PFSK-1 (cell line): ENCODE measurements at regions not wholly inside any gene's neighbourhood (a gene's known extent, or its start where the extent isn't known, plus 50 kb on each side); places are given as distances from the start of the nearest gene placed in this dataset.

Experiments
- FOXP2 ChIP-seq: optimal IDR thresholded peaks from 2 replicates; pipeline ENCODE3; 2011; ENCODE audit warnings: borderline replicate concordance, control low read depth, inconsistent platforms; ENCODE audit not compliant: insufficient read depth; ENCODE audit errors: extremely low read length, extremely low read depth
- POLR2AphosphoS5 ChIP-seq: IDR thresholded peaks from 2 replicates; pipeline ENCODE4 v1.6.1; 2012; ENCODE audit warnings: low read depth, mild to moderate bottlenecking, control low read depth, low read length, moderate library complexity
- SIN3A ChIP-seq: IDR thresholded peaks from 2 replicates; pipeline ENCODE4 v1.6.1; 2012; ENCODE audit warnings: mild to moderate bottlenecking, low read length, moderate library complexity, borderline replicate concordance; ENCODE audit not compliant: insufficient read depth
- TAF1 ChIP-seq: IDR thresholded peaks from 2 replicates; pipeline ENCODE4 v1.6.1; 2012; ENCODE audit warnings: low read length, control low read depth, borderline replicate concordance; ENCODE audit not compliant: insufficient read depth
- TF ChIP-seq, protein P1 (sequence below), 2 experiments: IDR thresholded peaks; 2 replicates each; pipeline versions ENCODE4 v1.6.1 to v1.8.0; 2011 to 2012; ENCODE audit warnings: low read depth in 2 of 2, low read length in 2 of 2, control low read depth in 1 of 2, inconsistent platforms in 1 of 2, mild to moderate bottlenecking in 1 of 2, moderate library complexity in 1 of 2; ENCODE audit not compliant: insufficient read depth in 1 of 2

DNA sequence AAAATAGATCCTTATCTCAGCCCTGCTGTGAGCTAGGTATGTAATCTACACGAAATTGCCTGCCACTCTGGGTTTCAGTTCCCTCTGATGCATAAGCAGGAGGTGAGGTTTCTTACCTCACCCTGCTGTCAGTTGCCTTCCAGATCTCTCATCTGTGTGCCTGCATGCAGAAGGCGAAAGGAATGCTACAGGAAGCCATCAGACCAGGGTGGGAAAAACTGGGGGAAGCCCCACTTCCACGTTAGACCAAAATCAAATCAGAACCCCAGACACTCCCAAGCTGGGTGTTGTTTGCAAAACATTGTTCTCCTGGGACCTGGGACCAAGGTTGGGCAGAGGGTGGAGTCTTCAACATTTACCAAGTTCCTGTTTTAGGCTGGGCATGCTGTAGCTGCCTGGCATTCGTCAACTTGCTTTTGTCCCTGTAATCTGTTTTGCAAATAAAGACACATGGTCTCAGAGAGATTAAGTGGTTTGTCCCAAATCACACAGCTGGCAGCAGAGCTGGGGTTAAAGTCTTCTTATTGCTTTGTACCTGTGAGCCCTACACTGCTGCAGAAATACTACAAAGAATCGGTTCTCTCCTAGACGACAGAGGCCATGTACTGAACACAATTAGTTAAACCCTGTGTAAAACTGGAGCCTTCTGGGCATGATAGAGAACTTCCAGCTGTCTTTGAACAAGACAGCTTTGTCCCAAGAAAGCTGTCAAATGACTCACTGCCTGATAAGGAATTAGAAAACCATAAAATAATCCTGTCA, 389.7 kb upstream of the RUNX1 start:
- TF ChIP-seq TAF1 (no peak), FOXP2 (no peak), SIN3A (no peak), POLR2AphosphoS5 (no peak)
- TF ChIP-seq, protein P1, sequence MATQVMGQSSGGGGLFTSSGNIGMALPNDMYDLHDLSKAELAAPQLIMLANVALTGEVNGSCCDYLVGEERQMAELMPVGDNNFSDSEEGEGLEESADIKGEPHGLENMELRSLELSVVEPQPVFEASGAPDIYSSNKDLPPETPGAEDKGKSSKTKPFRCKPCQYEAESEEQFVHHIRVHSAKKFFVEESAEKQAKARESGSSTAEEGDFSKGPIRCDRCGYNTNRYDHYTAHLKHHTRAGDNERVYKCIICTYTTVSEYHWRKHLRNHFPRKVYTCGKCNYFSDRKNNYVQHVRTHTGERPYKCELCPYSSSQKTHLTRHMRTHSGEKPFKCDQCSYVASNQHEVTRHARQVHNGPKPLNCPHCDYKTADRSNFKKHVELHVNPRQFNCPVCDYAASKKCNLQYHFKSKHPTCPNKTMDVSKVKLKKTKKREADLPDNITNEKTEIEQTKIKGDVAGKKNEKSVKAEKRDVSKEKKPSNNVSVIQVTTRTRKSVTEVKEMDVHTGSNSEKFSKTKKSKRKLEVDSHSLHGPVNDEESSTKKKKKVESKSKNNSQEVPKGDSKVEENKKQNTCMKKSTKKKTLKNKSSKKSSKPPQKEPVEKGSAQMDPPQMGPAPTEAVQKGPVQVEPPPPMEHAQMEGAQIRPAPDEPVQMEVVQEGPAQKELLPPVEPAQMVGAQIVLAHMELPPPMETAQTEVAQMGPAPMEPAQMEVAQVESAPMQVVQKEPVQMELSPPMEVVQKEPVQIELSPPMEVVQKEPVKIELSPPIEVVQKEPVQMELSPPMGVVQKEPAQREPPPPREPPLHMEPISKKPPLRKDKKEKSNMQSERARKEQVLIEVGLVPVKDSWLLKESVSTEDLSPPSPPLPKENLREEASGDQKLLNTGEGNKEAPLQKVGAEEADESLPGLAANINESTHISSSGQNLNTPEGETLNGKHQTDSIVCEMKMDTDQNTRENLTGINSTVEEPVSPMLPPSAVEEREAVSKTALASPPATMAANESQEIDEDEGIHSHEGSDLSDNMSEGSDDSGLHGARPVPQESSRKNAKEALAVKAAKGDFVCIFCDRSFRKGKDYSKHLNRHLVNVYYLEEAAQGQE (IDR thresholded peaks at IDR 0.05; ENCODE audit: insufficient read depth in 1 of 2, low read depth in 2 of 2, low read length in 2 of 2) = no peak

DNA sequence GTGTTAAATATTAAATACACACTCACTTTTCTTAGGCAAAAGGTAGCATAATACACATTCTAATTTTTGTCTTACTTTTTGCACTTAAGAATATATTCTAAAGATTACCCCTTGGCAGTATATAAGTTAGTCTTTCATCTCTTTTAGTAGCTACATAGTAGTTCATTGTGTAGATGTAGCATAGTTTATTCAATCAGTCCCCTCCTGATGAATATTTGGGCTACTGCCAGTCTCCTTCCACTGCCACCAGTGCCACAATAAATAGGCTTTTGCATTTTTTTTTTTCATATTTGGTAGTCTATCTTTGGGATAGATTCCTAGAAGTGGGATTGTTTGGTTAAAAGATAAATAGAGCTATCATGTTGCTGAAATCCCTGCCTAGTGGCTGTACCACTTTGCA, 388.8 kb upstream of the RUNX1 start:
- TF ChIP-seq SIN3A (no peak), TAF1 (no peak), POLR2AphosphoS5 (no peak), FOXP2 (no peak)
- TF ChIP-seq, protein P1 (IDR thresholded peaks at IDR 0.05; ENCODE audit: insufficient read depth in 1 of 2, low read depth in 2 of 2, low read length in 2 of 2) = no peak

DNA sequence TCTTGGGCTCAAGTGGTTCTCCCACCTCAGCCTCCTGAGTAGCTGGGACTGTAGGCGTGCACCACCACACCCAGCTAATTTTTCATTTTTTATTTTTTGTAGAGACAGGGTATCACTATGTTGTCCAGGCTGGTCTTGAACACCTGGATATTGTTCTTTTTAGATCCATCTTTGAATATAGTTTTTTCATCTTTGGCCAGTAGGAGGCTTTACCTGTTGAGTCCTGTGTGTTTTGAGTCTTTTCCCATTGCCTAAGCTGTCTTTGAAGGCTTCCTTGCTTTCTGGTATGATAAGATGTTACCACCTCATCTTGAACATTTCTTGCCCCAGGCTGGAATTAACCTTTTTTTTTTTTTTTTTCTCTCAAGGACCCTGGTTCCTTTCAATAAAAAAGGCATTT, 387.8 kb upstream of the RUNX1 start:
- TF ChIP-seq TAF1 = no peak
- no peak for TF ChIP-seq POLR2AphosphoS5
- TF ChIP-seq SIN3A = no peak
- TF ChIP-seq, protein P1 (IDR thresholded peaks at IDR 0.05; ENCODE audit: insufficient read depth in 1 of 2, low read depth in 2 of 2, low read length in 2 of 2) = no peak
- no peak for TF ChIP-seq FOXP2

DNA sequence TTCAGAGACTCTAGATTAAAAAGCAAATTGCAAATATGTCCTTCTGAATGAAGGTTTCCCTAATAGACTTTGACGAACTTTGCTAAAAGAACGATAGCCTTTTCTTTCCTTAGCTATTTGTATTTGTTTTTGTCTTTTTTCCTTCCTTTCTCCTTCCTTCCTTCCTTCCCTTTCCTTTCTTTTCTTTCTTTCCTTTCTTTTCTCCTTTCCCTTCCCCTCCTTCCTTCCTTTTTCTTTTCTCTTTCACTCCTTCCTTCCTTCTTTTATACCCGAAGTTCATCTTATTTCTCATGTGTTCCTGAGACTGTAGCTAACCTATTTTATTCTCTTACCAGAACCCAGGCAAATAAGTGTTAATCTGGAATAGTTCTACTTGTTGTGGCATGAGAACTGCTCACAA, 381.2 kb upstream of the RUNX1 start:
- TF ChIP-seq SIN3A (no peak), POLR2AphosphoS5 (no peak), FOXP2 (no peak), TAF1 (no peak)
- TF ChIP-seq, protein P1 (IDR thresholded peaks at IDR 0.05; ENCODE audit: insufficient read depth in 1 of 2, low read depth in 2 of 2, low read length in 2 of 2) = no peak
